CD14-positive monocyte (primary cell): ENCODE measurements at regions not wholly inside any gene's neighbourhood (a gene's known extent, or its start where the extent isn't known, plus 50 kb on each side); places are given as distances from the start of the nearest gene placed in this dataset.

Source experiments
- DNase-seq, 3 donors: peaks; one replicate each; pipeline ENCODE4 v3.0.0-alpha.2; 2011 to 2022
- H2AFZ ChIP-seq: 2 replicates; pipeline ENCODE4 v1.6.0; 2012; ENCODE audit warnings: mild to moderate bottlenecking, low read depth, low read length, inconsistent platforms; ENCODE audit not compliant: insufficient read depth, poor library complexity, severe bottlenecking
- H3K27ac ChIP-seq, 2 donors: 1 replicate in 1 of 2; 2 replicates in 1 of 2; pipeline ENCODE4 v1.5.1; 2012 to 2013; ENCODE audit warnings: low read length in 2 of 2, control low read depth in 1 of 2, inconsistent platforms in 1 of 2, low read depth in 1 of 2, mild to moderate bottlenecking in 1 of 2
- H3K27me3 ChIP-seq, 2 donors: one replicate each; pipeline versions ENCODE4 v1.6.0 to v1.6.1; 2011 to 2013; ENCODE audit warnings: low read length in 2 of 2; ENCODE audit not compliant: control insufficient read depth in 2 of 2, insufficient read depth in 2 of 2
- H3K36me3 ChIP-seq, 2 donors: replicated peaks in 1 of 2; 1 replicate in 1 of 2; 2 replicates in 1 of 2; pipeline versions ENCODE4 v1.5.1 to v1.6.1; 2012 to 2013; ENCODE audit warnings: low read length in 2 of 2, control low read depth in 1 of 2, inconsistent platforms in 1 of 2, mild to moderate bottlenecking in 1 of 2; ENCODE audit not compliant: insufficient read depth in 2 of 2, control insufficient read depth in 1 of 2
- H3K4me1 ChIP-seq, 2 donors: 1 replicate in 1 of 2; 2 replicates in 1 of 2; pipeline versions ENCODE4 v1.5.1 to v1.6.1; 2012 to 2013; ENCODE audit warnings: low read length in 2 of 2, control low read depth in 1 of 2, inconsistent platforms in 1 of 2, mild to moderate bottlenecking in 1 of 2, moderate library complexity in 1 of 2; ENCODE audit not compliant: insufficient read depth in 2 of 2, control insufficient read depth in 1 of 2
- H3K4me2 ChIP-seq: replicated peaks from 2 replicates; pipeline ENCODE3; 2012; ENCODE audit warnings: low read length, moderate library complexity, mild to moderate bottlenecking; ENCODE audit not compliant: poor library complexity, severe bottlenecking; ENCODE audit errors: extremely low read depth
- H3K4me3 ChIP-seq, 3 experiments: fragments of 200-600 bp in 1 of 3; sonication (generic) in 1 of 3; replicated peaks in 1 of 3; 1 replicate in 2 of 3; 2 replicates in 1 of 3; pipeline ENCODE4 v1.5.1; 2011 to 2013; ENCODE audit warnings: low read length in 3 of 3, mild to moderate bottlenecking in 3 of 3, control low read depth in 2 of 3, low read depth in 2 of 3, inconsistent platforms in 1 of 3, moderate library complexity in 1 of 3
- H3K79me2 ChIP-seq: 2 replicates; pipeline ENCODE4 v1.6.0; 2012; ENCODE audit warnings: mild to moderate bottlenecking, control low read depth, inconsistent platforms, low read length, moderate library complexity; ENCODE audit not compliant: insufficient read depth
- H3K9ac ChIP-seq: 2 replicates; pipeline ENCODE4 v1.6.0; 2017; ENCODE audit warnings: low read length, mild to moderate bottlenecking; ENCODE audit not compliant: insufficient read depth, poor library complexity, severe bottlenecking
- H3K9me3 ChIP-seq, 2 donors: replicated peaks in 1 of 2; 1 replicate in 1 of 2; 2 replicates in 1 of 2; pipeline versions ENCODE4 v1.5.1 to v1.6.1; 2012 to 2013; ENCODE audit warnings: low read length in 2 of 2, control low read depth in 1 of 2; ENCODE audit not compliant: control insufficient read depth in 1 of 2, insufficient read depth in 1 of 2
- H4K20me1 ChIP-seq: 2 replicates; pipeline ENCODE4 v1.6.0; 2012; ENCODE audit warnings: mild to moderate bottlenecking, low read length, control low read depth, moderate library complexity; ENCODE audit not compliant: insufficient read depth
- H3K27ac Mint-ChIP-seq, 7 donors: one replicate each; pipeline ENCODE4 v1.8.0; 2020; ENCODE audit warnings: mild to moderate bottlenecking in 7 of 7, mixed read lengths in 7 of 7, moderate library complexity in 6 of 7, inconsistent platforms in 2 of 7
- H3K27me3 Mint-ChIP-seq, 3 donors: one replicate each; pipeline ENCODE4 v1.8.0; 2021 to 2022; ENCODE audit warnings: low read depth in 3 of 3, mild to moderate bottlenecking in 3 of 3, mixed read lengths in 3 of 3, moderate library complexity in 3 of 3, inconsistent platforms in 1 of 3
- H3K36me3 Mint-ChIP-seq, 2 donors: one replicate each; pipeline ENCODE4 v1.8.0; 2020; ENCODE audit warnings: mixed read lengths in 2 of 2, inconsistent platforms in 1 of 2, mild to moderate bottlenecking in 1 of 2
- H3K4me1 Mint-ChIP-seq: one replicate; pipeline ENCODE4 v1.8.0; 2020; ENCODE audit warnings: mild to moderate bottlenecking, mixed read lengths
- H3K4me3 Mint-ChIP-seq, 2 donors: one replicate each; pipeline ENCODE4 v1.8.0; 2020; ENCODE audit warnings: mild to moderate bottlenecking in 2 of 2, mixed read lengths in 2 of 2, moderate library complexity in 1 of 2
- H3K9me3 Mint-ChIP-seq, 7 donors: one replicate each; pipeline ENCODE4 v1.8.0; 2020 to 2022; ENCODE audit warnings: mixed read lengths in 7 of 7, mild to moderate bottlenecking in 6 of 7, moderate library complexity in 6 of 7, inconsistent platforms in 2 of 7
- WGBS: methylation state at CpG from one replicate; pipeline ENCODE4 v1.1.5; 2013; ENCODE audit warnings: missing lambda C conversion rate; ENCODE audit not compliant: insufficient coverage; 5-methylcytosine and 5-hydroxymethylcytosine counted together
- intact Hi-C, 2 donors: fragments of 100-400 bp; cut with micrococcal nuclease; formaldehyde crosslinking; loops; one replicate each; pipeline versions ENCODE4 v1.15.0 to v1.15.1; 2023
- TF ChIP-seq, protein P1 (sequence below): fragments of 200-600 bp; IDR thresholded peaks from one replicate; pipeline ENCODE4 v1.8.0; 2022; ENCODE audit warnings: antibody characterized with exemption, mild to moderate bottlenecking

DNA sequence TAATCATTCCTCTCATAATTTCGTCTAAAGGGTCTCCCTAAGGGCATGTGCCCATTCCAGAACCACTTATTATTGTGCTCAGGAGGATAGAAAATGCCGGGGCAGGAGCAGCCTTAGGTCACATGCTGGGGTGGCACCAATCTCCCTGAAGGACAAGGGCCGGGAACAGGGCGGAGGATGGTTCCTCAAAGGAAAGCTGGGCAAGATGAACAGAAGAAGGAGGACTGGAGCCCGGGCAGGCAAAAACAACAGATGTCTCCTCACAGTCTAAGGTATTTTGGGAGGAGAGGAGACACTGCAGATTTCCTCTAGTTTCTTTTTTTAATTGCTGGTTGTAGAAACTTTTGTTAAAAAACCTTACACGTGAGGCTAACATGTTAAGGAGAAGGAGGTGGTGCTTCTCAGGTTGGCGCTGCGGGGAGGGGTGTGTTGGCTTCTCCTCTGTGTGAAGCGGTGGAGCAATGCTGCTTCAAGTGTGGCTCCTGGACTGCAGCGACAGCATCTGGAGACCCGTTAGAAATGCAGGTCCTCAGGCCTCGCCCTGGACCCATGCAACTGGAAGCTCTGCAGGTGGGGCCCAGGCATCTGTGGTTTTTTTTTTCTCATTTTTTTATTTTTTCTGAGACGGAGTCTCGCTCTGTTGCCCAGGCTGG is 164.8 kb downstream of the AACS start:
- Histone ChIP-seq H3K79me2 (no peaks in the 10 kb centered on the region), H3K9me3 (no peaks in the 10 kb centered on the region), H3K27ac (no peak overlapping the region), H3K36me3 (no peaks in the 10 kb centered on the region), H3K4me1 (no peaks in the 10 kb centered on the region), H3K27me3 (peaks cover under 1 to 8% of the 10 kb centered on the region in 2 donors), H2AFZ (no peak overlapping the region), H3K4me2 (no peak overlapping the region), H4K20me1 (no peaks in the 10 kb centered on the region), H3K4me3 (no peak overlapping the region), H3K9ac (no peak overlapping the region)
- WGBS = 94% methylated on average over 13 of the region's 14 CpGs
- Mint-ChIP-seq H3K4me3 (no peak overlapping the region), H3K27me3 (peaks cover 3 to 38% (median 26%) of the 10 kb centered on the region in 3 donors), H3K36me3 (no peaks in the 10 kb centered on the region), H3K4me1 (no peaks in the 10 kb centered on the region), H3K27ac (no peak overlapping the region), H3K9me3 (peaks cover 0 to 6% (median 2%) of the 10 kb centered on the region in 7 donors)
- TF ChIP-seq, protein P1, sequence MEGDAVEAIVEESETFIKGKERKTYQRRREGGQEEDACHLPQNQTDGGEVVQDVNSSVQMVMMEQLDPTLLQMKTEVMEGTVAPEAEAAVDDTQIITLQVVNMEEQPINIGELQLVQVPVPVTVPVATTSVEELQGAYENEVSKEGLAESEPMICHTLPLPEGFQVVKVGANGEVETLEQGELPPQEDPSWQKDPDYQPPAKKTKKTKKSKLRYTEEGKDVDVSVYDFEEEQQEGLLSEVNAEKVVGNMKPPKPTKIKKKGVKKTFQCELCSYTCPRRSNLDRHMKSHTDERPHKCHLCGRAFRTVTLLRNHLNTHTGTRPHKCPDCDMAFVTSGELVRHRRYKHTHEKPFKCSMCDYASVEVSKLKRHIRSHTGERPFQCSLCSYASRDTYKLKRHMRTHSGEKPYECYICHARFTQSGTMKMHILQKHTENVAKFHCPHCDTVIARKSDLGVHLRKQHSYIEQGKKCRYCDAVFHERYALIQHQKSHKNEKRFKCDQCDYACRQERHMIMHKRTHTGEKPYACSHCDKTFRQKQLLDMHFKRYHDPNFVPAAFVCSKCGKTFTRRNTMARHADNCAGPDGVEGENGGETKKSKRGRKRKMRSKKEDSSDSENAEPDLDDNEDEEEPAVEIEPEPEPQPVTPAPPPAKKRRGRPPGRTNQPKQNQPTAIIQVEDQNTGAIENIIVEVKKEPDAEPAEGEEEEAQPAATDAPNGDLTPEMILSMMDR = no peak
- no peak for DNase-seq
- intact Hi-C loops = no loop called here

DNA sequence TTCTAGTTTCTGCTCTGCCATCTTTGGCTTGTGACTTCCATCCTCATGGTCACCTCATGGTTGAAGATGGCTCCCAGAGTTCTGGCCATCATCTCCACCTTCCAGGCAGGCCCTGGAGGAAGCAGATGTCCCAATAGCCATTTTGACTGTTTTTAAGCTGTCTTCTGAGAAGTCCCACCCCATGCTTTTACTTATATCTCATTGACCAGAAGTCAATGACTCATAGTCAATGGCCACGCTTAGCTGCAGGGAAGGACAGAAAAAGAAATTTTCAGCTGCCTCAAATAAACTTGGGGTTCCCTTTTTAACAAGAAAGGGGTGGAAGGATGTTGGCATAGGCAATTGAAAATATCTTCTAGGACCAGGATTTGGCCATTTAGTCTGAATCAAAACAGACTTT is 168.1 kb downstream of the AACS start:
- intact Hi-C loops = no loop called here
- H3K27me3 ChIP-seq = no peaks in the 10 kb centered on the region

More for the DNA sequence above, 168.1 kb downstream of the AACS start:
- H3K4me3 Mint-ChIP-seq = no peak overlapping the region
- Histone ChIP-seq H3K36me3 (no peaks in the 10 kb centered on the region), H2AFZ (no peak overlapping the region), H3K4me3 (no peak overlapping the region), H3K27ac (no peak overlapping the region), H3K79me2 (no peaks in the 10 kb centered on the region), H3K4me1 (no peaks in the 10 kb centered on the region), H3K9me3 (no peaks in the 10 kb centered on the region), H3K9ac (no peak overlapping the region), H4K20me1 (no peaks in the 10 kb centered on the region), H3K4me2 (no peak overlapping the region)
- H3K27me3 Mint-ChIP-seq = peaks cover 10 to 26% (median 19%) of the 10 kb centered on the region in 3 donors
- no peaks in the 10 kb centered on the region for H3K36me3 Mint-ChIP-seq
- H3K4me1 Mint-ChIP-seq = peaks cover 2% of the 10 kb centered on the region
- no peak for DNase-seq
- peaks cover 0 to 4% (median 0%) of the 10 kb centered on the region in 7 donors for H3K9me3 Mint-ChIP-seq
- 60% methylated on average over 1 of the region's 1 CpG for WGBS
- no peak overlapping the region for H3K27ac Mint-ChIP-seq
- TF ChIP-seq, protein P1 = no peak
